HUES48 (cell line): ENCODE measurements at regions not wholly inside any gene's neighbourhood (a gene's known extent, or its start where the extent isn't known, plus 50 kb on each side); places are given as distances from the start of the nearest gene placed in this dataset.

Experiments used
- H3K27ac ChIP-seq: one replicate; pipeline ENCODE4 v1.7.0; 2013; ENCODE audit warnings: low read depth, low read length, inconsistent platforms
- H3K27me3 ChIP-seq: 2 replicates; pipeline ENCODE4 v1.6.1; 2013; ENCODE audit warnings: mild to moderate bottlenecking, low read length; ENCODE audit not compliant: control insufficient read depth, insufficient read depth
- H3K36me3 ChIP-seq: 2 replicates; pipeline ENCODE4 v1.6.1; 2013; ENCODE audit warnings: low read length; ENCODE audit not compliant: control insufficient read depth, insufficient read depth
- H3K4me1 ChIP-seq: 2 replicates; pipeline ENCODE4 v1.6.1; 2013; ENCODE audit warnings: mild to moderate bottlenecking, low read length; ENCODE audit not compliant: control insufficient read depth, insufficient read depth
- H3K4me3 ChIP-seq: 2 replicates; pipeline ENCODE4 v1.5.1; 2013; ENCODE audit warnings: mild to moderate bottlenecking, low read depth, low read length
- H3K9ac ChIP-seq: 2 replicates; pipeline ENCODE4 v1.6.1; 2013; ENCODE audit warnings: mild to moderate bottlenecking, low read depth, low read length, moderate library complexity
- H3K9me3 ChIP-seq: 2 replicates; pipeline ENCODE4 v1.6.1; 2013; ENCODE audit warnings: low read length; ENCODE audit not compliant: control insufficient read depth, insufficient read depth

- Histone ChIP-seq H3K4me1 (no peaks in the 10 kb centered on the region), H3K9me3 (no peaks in the 10 kb centered on the region), H3K27me3 (no peaks in the 10 kb centered on the region), H3K36me3 (no peaks in the 10 kb centered on the region), H3K9ac (no peak overlapping the region), H3K4me3 (no peak overlapping the region), H3K27ac (no peak overlapping the region)
Observed at GRCh38 chr3:25952133-25952532, 162.2 kb downstream of the OXSM start.

- H3K27ac ChIP-seq = no peak overlapping the region
Observed at GRCh38 chr3:25957026-25957425, 167.1 kb downstream of the OXSM start.

GRCh38 chr3:25960776-25961175 is 170.9 kb downstream of the OXSM start:
- Histone ChIP-seq H3K9me3 (no peaks in the 10 kb centered on the region), H3K27me3 (no peaks in the 10 kb centered on the region), H3K9ac (no peak overlapping the region), H3K4me3 (no peak overlapping the region), H3K4me1 (no peaks in the 10 kb centered on the region), H3K27ac (no peak overlapping the region), H3K36me3 (no peaks in the 10 kb centered on the region)

More at GRCh38 chr3:25957026-25957425, 167.1 kb downstream of the OXSM start:
- Histone ChIP-seq H3K36me3 (no peaks in the 10 kb centered on the region), H3K9ac (no peak overlapping the region), H3K9me3 (no peaks in the 10 kb centered on the region), H3K27me3 (no peaks in the 10 kb centered on the region), H3K4me1 (no peaks in the 10 kb centered on the region), H3K4me3 (no peak overlapping the region)

- Histone ChIP-seq H3K9ac (no peak overlapping the region), H3K9me3 (no peaks in the 10 kb centered on the region), H3K4me3 (no peak overlapping the region), H3K27me3 (no peaks in the 10 kb centered on the region), H3K4me1 (no peaks in the 10 kb centered on the region), H3K27ac (no peak overlapping the region), H3K36me3 (no peaks in the 10 kb centered on the region)
Observed at GRCh38 chr3:25962255-25962654, 172.4 kb downstream of the OXSM start.

- no peak overlapping the region for H3K27ac ChIP-seq
Observed at GRCh38 chr3:25964141-25964540, 174.3 kb downstream of the OXSM start.

GRCh38 chr3:25967385-25967784 is 177.5 kb downstream of the OXSM start:
- Histone ChIP-seq H3K4me1 (no peaks in the 10 kb centered on the region), H3K9ac (no peak overlapping the region), H3K4me3 (no peak overlapping the region), H3K27ac (no peak overlapping the region), H3K9me3 (no peaks in the 10 kb centered on the region), H3K27me3 (no peaks in the 10 kb centered on the region), H3K36me3 (no peaks in the 10 kb centered on the region)

More at GRCh38 chr3:25964141-25964540, 174.3 kb downstream of the OXSM start:
- no peaks in the 10 kb centered on the region for H3K4me1 ChIP-seq
- H3K9ac ChIP-seq = no peak overlapping the region
- H3K4me3 ChIP-seq = no peak overlapping the region
- H3K36me3 ChIP-seq = no peaks in the 10 kb centered on the region
- H3K27me3 ChIP-seq = no peaks in the 10 kb centered on the region
- H3K9me3 ChIP-seq = no peaks in the 10 kb centered on the region

DNA sequence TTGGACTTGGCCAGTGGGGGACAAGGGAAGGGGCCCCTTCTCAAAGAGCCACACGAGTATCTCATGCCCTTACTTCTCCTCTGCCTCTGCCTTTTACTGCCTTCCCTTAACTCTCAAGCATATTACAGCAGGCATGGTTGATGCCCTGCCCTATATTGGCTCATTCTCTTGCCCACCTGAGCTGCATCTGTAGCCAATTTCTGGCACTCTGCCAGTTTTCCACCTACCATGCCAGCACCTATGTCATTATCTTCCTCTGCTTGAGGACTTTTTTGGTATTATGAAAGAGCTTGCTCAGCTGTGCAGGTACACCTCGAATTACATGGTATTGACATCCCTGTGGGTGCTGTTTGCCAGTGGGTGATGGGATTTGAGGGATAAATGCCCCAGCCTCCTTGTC is 181.8 kb downstream of the OXSM start:
- H3K4me3 ChIP-seq = no peak overlapping the region
- H3K9me3 ChIP-seq = no peaks in the 10 kb centered on the region
- H3K4me1 ChIP-seq = 0 out of 2 replicates have a peak, but pooled peaks cover 2% of the 10 kb centered on the region

DNA sequence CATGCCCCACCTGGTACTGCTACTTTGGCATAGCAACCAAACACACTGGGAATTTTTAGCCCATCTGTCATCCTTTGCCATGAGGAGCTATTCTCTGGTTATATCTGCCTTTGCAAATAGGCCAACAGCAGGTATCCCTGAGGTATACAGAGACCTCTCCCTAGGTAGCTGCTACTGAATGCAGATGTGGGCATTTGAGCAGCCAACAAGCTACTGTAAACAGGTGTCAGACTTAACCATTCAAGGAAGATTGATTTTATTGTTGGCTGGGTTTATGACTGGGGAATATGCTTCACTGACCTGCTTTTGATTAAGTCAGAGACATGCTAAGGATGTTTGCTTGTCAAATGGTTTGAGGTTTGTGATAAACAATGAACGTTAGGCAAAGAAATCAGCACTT is 183.2 kb downstream of the OXSM start:
- no peak overlapping the region for H3K9ac ChIP-seq
- H3K4me3 ChIP-seq = no peak overlapping the region
- no peaks in the 10 kb centered on the region for H3K27me3 ChIP-seq
- H3K4me1 ChIP-seq = 0 out of 2 replicates have a peak, but pooled peaks cover 2% of the 10 kb centered on the region
- H3K9me3 ChIP-seq = no peaks in the 10 kb centered on the region
- no peaks in the 10 kb centered on the region for H3K36me3 ChIP-seq
- H3K27ac ChIP-seq = no peak overlapping the region

More for the DNA sequence above, 181.8 kb downstream of the OXSM start:
- Histone ChIP-seq H3K27me3 (no peaks in the 10 kb centered on the region), H3K9ac (no peak overlapping the region), H3K36me3 (no peaks in the 10 kb centered on the region), H3K27ac (no peak overlapping the region)

GRCh38 chr3:25982756-25983155 is 192.9 kb downstream of the OXSM start:
- H3K27me3 ChIP-seq = no peaks in the 10 kb centered on the region
- no peaks in the 10 kb centered on the region for H3K9me3 ChIP-seq
- H3K4me3 ChIP-seq = no peak overlapping the region
- no peaks in the 10 kb centered on the region for H3K36me3 ChIP-seq
- H3K27ac ChIP-seq = no peak overlapping the region
- no peak overlapping the region for H3K9ac ChIP-seq
- H3K4me1 ChIP-seq = no peaks in the 10 kb centered on the region

DNA sequence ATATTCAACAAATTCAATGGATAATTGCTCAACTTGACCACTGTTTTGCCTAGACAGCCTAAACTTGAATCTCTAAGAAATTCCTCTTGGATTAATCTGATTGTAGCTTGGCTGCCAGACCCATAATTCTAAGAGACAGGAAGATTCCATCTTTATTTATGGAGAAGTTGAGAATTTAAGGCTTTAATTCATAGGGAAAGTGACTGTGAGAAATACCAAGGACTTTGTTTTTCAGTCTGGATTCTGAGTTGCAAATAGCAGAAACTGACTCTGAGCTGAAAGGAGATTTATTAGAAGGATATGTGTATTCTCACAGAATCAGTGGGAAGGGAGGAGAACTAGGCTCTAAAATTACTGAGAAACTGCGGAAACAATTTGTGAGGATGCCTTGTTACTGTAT is 195.7 kb downstream of the OXSM start:
- no peaks in the 10 kb centered on the region for H3K9me3 ChIP-seq
- H3K9ac ChIP-seq = no peak overlapping the region
- no peaks in the 10 kb centered on the region for H3K27me3 ChIP-seq

DNA sequence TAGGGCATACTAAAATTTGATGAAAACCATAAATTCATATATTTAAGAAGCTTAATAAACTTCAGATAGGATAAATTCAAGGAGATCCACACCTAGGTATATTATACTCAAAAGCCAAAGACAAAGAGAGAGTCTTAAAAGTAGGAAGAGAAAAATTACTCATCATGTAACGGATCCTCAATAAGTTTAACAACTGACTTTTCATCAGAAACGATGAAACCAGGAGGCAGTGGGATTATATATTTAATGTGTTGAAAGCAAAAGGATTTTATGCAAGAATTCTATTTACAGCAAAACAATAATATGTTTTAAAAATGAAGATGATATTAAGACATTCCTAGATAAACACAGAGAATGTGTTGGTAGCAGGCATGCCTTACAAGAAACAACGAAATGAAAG is 202.7 kb downstream of the OXSM start:
- no peaks in the 10 kb centered on the region for H3K4me1 ChIP-seq
- H3K36me3 ChIP-seq = no peaks in the 10 kb centered on the region
- no peak overlapping the region for H3K9ac ChIP-seq
- no peak overlapping the region for H3K4me3 ChIP-seq
- peaks cover 3% of the 10 kb centered on the region; the same call in 1 of the 2 replicates for H3K9me3 ChIP-seq
- H3K27ac ChIP-seq = no peak overlapping the region
- H3K27me3 ChIP-seq = no peaks in the 10 kb centered on the region

More for the DNA sequence above, 195.7 kb downstream of the OXSM start:
- Histone ChIP-seq H3K4me1 (no peaks in the 10 kb centered on the region), H3K36me3 (no peaks in the 10 kb centered on the region), H3K27ac (no peak overlapping the region), H3K4me3 (no peak overlapping the region)

DNA sequence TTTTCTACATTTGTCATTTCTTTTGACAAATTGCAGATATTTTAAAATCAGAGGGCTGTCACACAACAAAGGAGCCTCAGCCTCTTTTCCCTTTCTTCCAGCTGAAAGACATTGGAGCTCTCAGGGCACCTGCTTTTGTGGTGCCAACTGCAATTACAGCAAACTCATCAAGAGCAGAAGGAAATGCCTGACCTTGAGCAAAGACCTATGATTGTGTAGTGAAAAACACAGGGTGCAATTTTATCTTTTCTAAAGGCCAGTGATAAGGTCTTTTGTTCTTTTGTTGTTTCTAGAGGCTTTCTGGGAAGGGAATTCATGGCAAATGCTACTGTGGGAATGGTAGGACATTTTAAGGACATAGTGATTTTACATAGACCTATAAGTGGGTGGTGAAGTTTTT is 214.3 kb downstream of the OXSM start:
- Histone ChIP-seq H3K4me1 (no peaks in the 10 kb centered on the region), H3K9ac (no peak overlapping the region), H3K9me3 (no peaks in the 10 kb centered on the region), H3K27ac (no peak overlapping the region), H3K4me3 (no peak overlapping the region), H3K27me3 (no peaks in the 10 kb centered on the region), H3K36me3 (no peaks in the 10 kb centered on the region)
